ENCODE measurements at regions not wholly inside any gene's neighbourhood (a gene's known extent, or its start where the extent isn't known, plus 50 kb on each side); places are given as distances from the start of the nearest gene placed in this dataset.

GRCh38 chr5:153159616-153160015 lies 330.9 kb upstream of the GRIA1 start (continued):
- TF ChIP-seq ZNF580 (CRISPR knock-in tag; IDR thresholded peaks at IDR 0.05; ENCODE audit: borderline replicate concordance, low read depth) (no peak), ZFX (CRISPR knock-in tag; IDR thresholded peaks at IDR 0.05; ENCODE audit: low read depth) (no peak), CSRNP2 (CRISPR knock-in tag; conservative IDR thresholded peaks at IDR 0.05; ENCODE audit: low read depth) (no peak)

- no peaks in the 10 kb centered on the region for H4K20me1 ChIP-seq (ENCODE audit: insufficient read depth, low read length)
- ATAC-seq (no peak), FAIRE-seq (no peak), DNase-seq (ENCODE audit: low spot score) (no peak)
- H3K9ac ChIP-seq (ENCODE audit: insufficient read depth, low read depth, low read length), result no peak overlapping the region
- TF ChIP-seq ZBTB7A (CRISPR knock-in tag; IDR thresholded peaks at IDR 0.05) (no peak), ZNF674 (CRISPR knock-in tag; IDR thresholded peaks at IDR 0.05; ENCODE audit: low read depth) (no peak), ZNF549 (CRISPR knock-in tag; IDR thresholded peaks at IDR 0.05) (no peak), BATF2 (CRISPR knock-in tag; IDR thresholded peaks at IDR 0.05) (no peak), NCOA2 (CRISPR knock-in tag; IDR thresholded peaks at IDR 0.05) (no peak), ZSCAN30 (CRISPR knock-in tag; IDR thresholded peaks at IDR 0.05) (no peak), SAP130 (CRISPR knock-in tag; IDR thresholded peaks at IDR 0.05; ENCODE audit: low read depth) (no peak), TAF15 (IDR thresholded peaks at IDR 0.05; ENCODE audit: low read depth, low read length, poor library complexity, severe bottlenecking) (no peak), SMC3 (IDR thresholded peaks at IDR 0.05; ENCODE audit: low read length) (no peak), ZBTB3 (CRISPR knock-in tag; IDR thresholded peaks at IDR 0.05; ENCODE audit: borderline replicate concordance, low read depth) (no peak), RFX1 (IDR thresholded peaks at IDR 0.05) (no peak), ZNF451 (CRISPR knock-in tag; IDR thresholded peaks at IDR 0.05) (no peak), ZBTB39 (CRISPR knock-in tag; IDR thresholded peaks at IDR 0.05) (no peak)
- BruUV-seq (replicated peaks), result no TSS peak
- in situ Hi-C loops (cut with HindIII; ENCODE audit: extremely low pct_ligation_motif_present, low pct_unique_long_range_greater_than_20kb) (no loop called here), intact Hi-C loops (cut with micrococcal nuclease; ENCODE audit: unreplicated experiment) (no loop called here)
- H3K9me3 ChIP-seq (ENCODE audit: low read length), result peaks cover 88% of the 10 kb centered on the region
- no peaks in the 10 kb centered on the region for H3K36me3 ChIP-seq (replicated peaks in 1 of 2; ENCODE audit: control insufficient read depth in 1 of 2, insufficient read depth in 2 of 2, low read length in 2 of 2)
- H3K4me3 ChIP-seq (replicated peaks in 1 of 3; ENCODE audit: insufficient read depth in 1 of 3, low read depth in 2 of 3, low read length in 3 of 3), result no peak overlapping the region
- no peaks in the 10 kb centered on the region for H3K79me2 ChIP-seq (ENCODE audit: insufficient read depth, low read length)
- ChIA-PET CTCF (ENCODE audit: low intra/inter-chr PET ratio, low total read pairs) (no interaction called here), POLR2A (no interaction called here)
- H3K27ac ChIP-seq (ENCODE audit: extremely low read length, insufficient read depth, low read length), result no peak overlapping the region
- WGBS (ENCODE audit: low lambda C conversion rate), result 7% methylated on average over 1 of the region's 1 CpG
- no peak overlapping the region for H2AFZ ChIP-seq (ENCODE audit: low read length)
- no peaks in the 10 kb centered on the region for H3K27me3 ChIP-seq (ENCODE audit: control insufficient read depth in 1 of 2, insufficient read depth in 2 of 2, low read length in 2 of 2)
- no peak overlapping the region for H3K4me2 ChIP-seq (ENCODE audit: low read depth, low read length)
- H3K4me1 ChIP-seq (ENCODE audit: insufficient read depth, low read length), result no peaks in the 10 kb centered on the region
Measured at GRCh38 chr5:153168241-153168640, 322.2 kb upstream of the GRIA1 start.
